IPS-18c (cell line): ENCODE measurements at regions not wholly inside any gene's neighbourhood (a gene's known extent, or its start where the extent isn't known, plus 50 kb on each side); places are given as distances from the start of the nearest gene placed in this dataset.

Source experiments
- H3K4me3 ChIP-seq: 2 replicates; pipeline ENCODE4 v1.7.0; 2013; ENCODE audit warnings: low read depth, mild to moderate bottlenecking, low read length, moderate library complexity; ENCODE audit not compliant: insufficient read depth
- H3K9me3 ChIP-seq: one replicate; pipeline ENCODE4 v1.6.1; 2013; ENCODE audit warnings: mild to moderate bottlenecking, low read length, moderate library complexity; ENCODE audit not compliant: control insufficient read depth, insufficient read depth

GRCh38 chr9:99312736-99313135, 90.7 kb downstream of the SEC61B start:
- H3K4me3 ChIP-seq = no peak overlapping the region
- no peaks in the 10 kb centered on the region for H3K9me3 ChIP-seq

GRCh38 chr9:99319048-99319447, 97.0 kb downstream of the SEC61B start:
- no peaks in the 10 kb centered on the region for H3K9me3 ChIP-seq
- H3K4me3 ChIP-seq = no peak overlapping the region

GRCh38 chr9:99322299-99322698, 100.2 kb downstream of the SEC61B start:
- H3K4me3 ChIP-seq = no peak overlapping the region
- H3K9me3 ChIP-seq = no peaks in the 10 kb centered on the region

GRCh38 chr9:99326112-99326916, 104.2 kb downstream of the SEC61B start:
- Histone ChIP-seq H3K9me3 (no peaks in the 10 kb centered on the region), H3K4me3 (no peak overlapping the region)

- H3K4me3 ChIP-seq = no peak overlapping the region
- no peaks in the 10 kb centered on the region for H3K9me3 ChIP-seq
Measured at GRCh38 chr9:99326917-99327189, 104.8 kb downstream of the SEC61B start.

GRCh38 chr9:99327667-99328066, 105.6 kb downstream of the SEC61B start:
- Histone ChIP-seq H3K4me3 (no peak overlapping the region), H3K9me3 (no peaks in the 10 kb centered on the region)

GRCh38 chr9:99335280-99335679, 113.2 kb downstream of the SEC61B start:
- H3K9me3 ChIP-seq = no peaks in the 10 kb centered on the region
- H3K4me3 ChIP-seq = no peak overlapping the region

GRCh38 chr9:99336005-99336404, 113.9 kb downstream of the SEC61B start:
- H3K9me3 ChIP-seq = no peaks in the 10 kb centered on the region
- no peak overlapping the region for H3K4me3 ChIP-seq

- no peak overlapping the region for H3K4me3 ChIP-seq
- H3K9me3 ChIP-seq = peaks cover 2% of the 10 kb centered on the region
Measured at GRCh38 chr9:99336531-99336930, 114.4 kb downstream of the SEC61B start.

- Histone ChIP-seq H3K4me3 (no peak overlapping the region), H3K9me3 (peaks cover 2% of the 10 kb centered on the region)
Measured at GRCh38 chr9:99340281-99340680, 118.2 kb downstream of the SEC61B start.

GRCh38 chr9:99341686-99342085, 119.6 kb downstream of the SEC61B start:
- Histone ChIP-seq H3K4me3 (no peak overlapping the region), H3K9me3 (peaks cover 2% of the 10 kb centered on the region)

GRCh38 chr9:99345451-99345850, 123.4 kb downstream of the SEC61B start:
- Histone ChIP-seq H3K9me3 (peaks cover 2% of the 10 kb centered on the region), H3K4me3 (no peak overlapping the region)

- H3K4me3 ChIP-seq = no peak overlapping the region
- H3K9me3 ChIP-seq = peaks cover 2% of the 10 kb centered on the region
Measured at GRCh38 chr9:99345942-99346341, 123.9 kb downstream of the SEC61B start.

GRCh38 chr9:99347568-99347967, 125.5 kb downstream of the SEC61B start:
- no peaks in the 10 kb centered on the region for H3K9me3 ChIP-seq
- H3K4me3 ChIP-seq = no peak overlapping the region

- H3K9me3 ChIP-seq = no peaks in the 10 kb centered on the region
- no peak overlapping the region for H3K4me3 ChIP-seq
Measured at GRCh38 chr9:99348289-99348688, 126.2 kb downstream of the SEC61B start.

GRCh38 chr9:99349870-99350269, 127.8 kb downstream of the SEC61B start:
- H3K9me3 ChIP-seq = no peaks in the 10 kb centered on the region
- H3K4me3 ChIP-seq = no peak overlapping the region

- Histone ChIP-seq H3K9me3 (no peaks in the 10 kb centered on the region), H3K4me3 (no peak overlapping the region)
Measured at GRCh38 chr9:99350461-99350860, 128.4 kb downstream of the SEC61B start.

- H3K9me3 ChIP-seq = no peaks in the 10 kb centered on the region
- no peak overlapping the region for H3K4me3 ChIP-seq
Measured at GRCh38 chr9:99351647-99352046, 129.6 kb downstream of the SEC61B start.

- H3K9me3 ChIP-seq = no peaks in the 10 kb centered on the region
- no peak overlapping the region for H3K4me3 ChIP-seq
Measured at GRCh38 chr9:99352826-99353225, 130.7 kb downstream of the SEC61B start.
